PC-3 (cell line): ENCODE measurements at regions not wholly inside any gene's neighbourhood (a gene's known extent, or its start where the extent isn't known, plus 50 kb on each side); places are given as distances from the start of the nearest gene placed in this dataset.

ENCODE experiments used
- ATAC-seq: fragments of 200-7000 bp; cut with Tn5 transposase; 2 replicates; pipeline ENCODE4 v1.9.1; 2020; ENCODE audit warnings: mild to moderate bottlenecking, moderate library complexity
- BruUV-seq: library from RNA; stranded (reverse); fragments of 400-500 nt; replicated peaks from 2 replicates; lab custom pipeline; 2021; lab: Mats Ljungman, UMichigan
- CTCF ChIA-PET: fragments of 300-600 bp; sonication (Branson Sonifier 250); formaldehyde crosslinking; loops from one replicate; lab custom pipeline; 2022; ENCODE audit warnings: antibody characterized with exemption; lab: Charles Lee
- POLR2A ChIA-PET: fragments of 300-600 bp; sonication (Branson Sonifier 250); formaldehyde crosslinking; loops from one replicate; lab custom pipeline; 2022; ENCODE audit warnings: antibody characterized with exemption; ENCODE audit not compliant: unreplicated experiment; lab: Charles Lee
- DNase-seq: peaks from one replicate; pipeline ENCODE4 v3.0.0-alpha.2; 2015
- H2AFZ ChIP-seq: fragments of 300-600 bp; sonication (generic); 2 replicates; pipeline ENCODE4 v1.6.0; 2016; ENCODE audit warnings: antibody characterized with exemption, low read length
- H3F3A ChIP-seq: fragments of 300-600 bp; sonication (generic); one replicate; pipeline ENCODE4 v1.6.0; 2017; ENCODE audit warnings: antibody characterized with exemption, low read length, control low read depth, mild to moderate bottlenecking; ENCODE audit not compliant: unreplicated experiment
- H3K27ac ChIP-seq: fragments of 300-600 bp; sonication (generic); 2 replicates; pipeline ENCODE4 v1.5.1; 2016; ENCODE audit warnings: mild to moderate bottlenecking, low read length
- H3K27me3 ChIP-seq: fragments of 300-600 bp; sonication (generic); 2 replicates; pipeline ENCODE4 v1.6.1; 2016; ENCODE audit warnings: low read length, mixed read lengths
- H3K36me3 ChIP-seq: fragments of 300-600 bp; sonication (generic); 2 replicates; pipeline ENCODE4 v1.6.1; 2016; ENCODE audit warnings: low read depth, mixed run types, low read length, mixed read lengths
- H3K4me1 ChIP-seq: fragments of 300-600 bp; sonication (generic); 2 replicates; pipeline ENCODE4 v1.5.1; 2016; ENCODE audit warnings: low read length; ENCODE audit not compliant: insufficient read depth
- H3K4me2 ChIP-seq: fragments of 300-600 bp; sonication (generic); 2 replicates; pipeline ENCODE4 v1.6.0; 2016; ENCODE audit warnings: low read length
- H3K4me3 ChIP-seq: fragments of 300-600 bp; sonication (generic); 2 replicates; pipeline ENCODE4 v1.5.1; 2016; ENCODE audit warnings: mild to moderate bottlenecking, low read length, mixed read lengths
- H3K79me2 ChIP-seq: fragments of 300-600 bp; sonication (generic); 2 replicates; pipeline ENCODE4 v1.6.1; 2017; ENCODE audit warnings: low read length, mixed read lengths
- H3K9ac ChIP-seq: fragments of 300-600 bp; sonication (generic); 2 replicates; pipeline ENCODE4 v1.6.0; 2016; ENCODE audit warnings: mild to moderate bottlenecking, low read length
- H3K9me2 ChIP-seq: fragments of 300-600 bp; sonication (generic); replicated peaks from 2 replicates; pipeline ENCODE4 v1.6.1; 2016; ENCODE audit warnings: mixed run types, low read length, mixed read lengths
- H3K9me3 ChIP-seq: fragments of 300-600 bp; sonication (generic); 2 replicates; pipeline ENCODE4 v1.6.1; 2016; ENCODE audit warnings: low read length, mixed read lengths
- H4K20me1 ChIP-seq: fragments of 300-600 bp; sonication (generic); 2 replicates; pipeline ENCODE4 v1.6.1; 2016; ENCODE audit warnings: low read length, mixed read lengths
- EZH2 ChIP-seq: fragments of 300-600 bp; sonication (generic); IDR thresholded peaks from one replicate; pipeline ENCODE4 v1.6.1; 2017; ENCODE audit warnings: antibody characterized with exemption, mild to moderate bottlenecking, low read length; ENCODE audit not compliant: unreplicated experiment
- EZH2phosphoT487 ChIP-seq: fragments of 300-600 bp; sonication (generic); IDR thresholded peaks from 2 replicates; pipeline ENCODE4 v1.6.1; 2018; ENCODE audit warnings: mild to moderate bottlenecking, antibody characterized with exemption, low read length, borderline replicate concordance
- intact Hi-C: fragments of 100-400 bp; cut with micrococcal nuclease; formaldehyde crosslinking; loops from 2 replicates; pipeline ENCODE4 v1.9.0; 2023
- TF ChIP-seq, protein P1 (sequence below): fragments of 300-600 bp; sonication (generic); conservative IDR thresholded peaks from 2 replicates; pipeline ENCODE4 v1.5.1; 2017; ENCODE audit warnings: antibody characterized with exemption, low read depth, mild to moderate bottlenecking, low read length

DNA sequence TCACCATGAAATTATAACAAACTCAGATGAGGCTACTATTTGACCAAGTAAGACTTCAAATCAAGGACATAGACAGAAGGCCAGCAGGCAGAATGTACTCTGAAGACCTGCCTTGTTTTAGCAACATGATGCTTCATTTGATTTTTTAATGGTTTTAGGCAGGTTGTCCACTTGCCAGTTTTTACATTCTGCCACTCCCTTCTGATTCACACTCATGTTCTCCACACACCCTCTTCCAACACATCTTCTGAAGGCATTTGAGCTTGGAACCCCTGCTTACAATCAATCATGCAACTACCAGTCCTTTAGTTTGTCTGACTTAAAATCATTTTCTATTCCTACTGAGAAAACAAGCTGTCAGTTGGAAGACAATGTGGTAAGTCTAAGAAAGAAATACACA lies 114.9 kb upstream of the SMIM31 start:
- POLR2A ChIA-PET, result no interaction called here
- no peak overlapping the region for H3K27ac ChIP-seq
- no peak overlapping the region for H3K4me2 ChIP-seq
- no peaks in the 10 kb centered on the region for H3F3A ChIP-seq
- DNase-seq, result peak; percentile 20
- peak; percentile 38; the same call in 1 of the 2 replicates for ATAC-seq
- H4K20me1 ChIP-seq, result no peaks in the 10 kb centered on the region
- peaks cover 22% of the 10 kb centered on the region for H3K4me1 ChIP-seq
- H3K79me2 ChIP-seq, result no peaks in the 10 kb centered on the region
- H3K4me3 ChIP-seq, result no peak overlapping the region
- no peaks in the 10 kb centered on the region for H3K9me3 ChIP-seq
- CTCF ChIA-PET, result no interaction called here
- H3K9ac ChIP-seq, result no peak overlapping the region
- TF ChIP-seq EZH2 (no peak), EZH2phosphoT487 (no peak)
- TF ChIP-seq, protein P1, sequence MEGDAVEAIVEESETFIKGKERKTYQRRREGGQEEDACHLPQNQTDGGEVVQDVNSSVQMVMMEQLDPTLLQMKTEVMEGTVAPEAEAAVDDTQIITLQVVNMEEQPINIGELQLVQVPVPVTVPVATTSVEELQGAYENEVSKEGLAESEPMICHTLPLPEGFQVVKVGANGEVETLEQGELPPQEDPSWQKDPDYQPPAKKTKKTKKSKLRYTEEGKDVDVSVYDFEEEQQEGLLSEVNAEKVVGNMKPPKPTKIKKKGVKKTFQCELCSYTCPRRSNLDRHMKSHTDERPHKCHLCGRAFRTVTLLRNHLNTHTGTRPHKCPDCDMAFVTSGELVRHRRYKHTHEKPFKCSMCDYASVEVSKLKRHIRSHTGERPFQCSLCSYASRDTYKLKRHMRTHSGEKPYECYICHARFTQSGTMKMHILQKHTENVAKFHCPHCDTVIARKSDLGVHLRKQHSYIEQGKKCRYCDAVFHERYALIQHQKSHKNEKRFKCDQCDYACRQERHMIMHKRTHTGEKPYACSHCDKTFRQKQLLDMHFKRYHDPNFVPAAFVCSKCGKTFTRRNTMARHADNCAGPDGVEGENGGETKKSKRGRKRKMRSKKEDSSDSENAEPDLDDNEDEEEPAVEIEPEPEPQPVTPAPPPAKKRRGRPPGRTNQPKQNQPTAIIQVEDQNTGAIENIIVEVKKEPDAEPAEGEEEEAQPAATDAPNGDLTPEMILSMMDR, result no peak
- no peaks in the 10 kb centered on the region for H3K36me3 ChIP-seq
- no peaks in the 10 kb centered on the region for H3K9me2 ChIP-seq
- no peak overlapping the region for H2AFZ ChIP-seq
- intact Hi-C loops, result no loop called here
- no peaks in the 10 kb centered on the region for H3K27me3 ChIP-seq
- no TSS peak for BruUV-seq

DNA sequence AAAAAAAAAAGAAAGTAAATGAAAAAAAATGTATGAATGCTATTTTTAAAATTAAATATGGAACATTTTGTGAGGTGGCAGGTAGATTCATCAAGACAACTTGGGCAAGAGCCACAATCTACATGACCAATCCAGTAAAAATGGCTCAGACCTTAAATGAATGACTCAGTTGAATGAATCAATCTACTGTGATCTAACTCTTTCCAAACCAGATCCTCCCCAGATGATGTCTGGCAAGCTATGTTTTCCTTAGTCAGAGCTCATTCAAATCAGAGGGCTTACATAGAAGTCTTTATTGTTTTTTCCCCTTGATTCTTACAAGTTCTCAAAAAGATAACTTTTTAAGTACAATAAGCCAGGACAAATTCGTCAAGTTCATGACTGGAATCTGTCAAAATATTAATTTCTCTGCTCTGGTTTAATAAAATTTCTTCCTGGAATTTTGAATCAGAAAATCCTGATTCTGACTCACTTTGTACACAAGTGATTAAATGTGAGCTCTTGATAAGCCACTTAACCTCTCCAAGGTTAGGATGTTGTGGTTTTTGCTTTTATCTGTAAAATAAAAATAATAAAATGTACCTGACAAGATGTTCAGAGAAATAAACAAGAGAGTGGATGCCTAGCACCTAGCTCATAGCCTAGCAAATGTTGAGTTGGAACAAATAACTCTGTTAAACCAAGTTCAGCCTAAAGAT lies 105.6 kb upstream of the SMIM31 start:
- Histone ChIP-seq H2AFZ (peak overlapping the region; percentile 49), H3K9ac (peak overlapping the region; percentile 63), H3K4me2 (peak overlapping the region; percentile 76), H3K9me3 (no peaks in the 10 kb centered on the region), H3F3A (no peaks in the 10 kb centered on the region), H4K20me1 (no peaks in the 10 kb centered on the region), H3K4me1 (peaks cover 11% of the 10 kb centered on the region), H3K27ac (peak overlapping the region; percentile 98), H3K79me2 (no peaks in the 10 kb centered on the region), H3K36me3 (no peaks in the 10 kb centered on the region), H3K4me3 (peak overlapping the region; percentile 44; the same call in 1 of the 2 replicates), H3K27me3 (no peaks in the 10 kb centered on the region), H3K9me2 (no peaks in the 10 kb centered on the region)
- no peak for TF ChIP-seq EZH2
- TF ChIP-seq, protein P1, result no peak
- no peak for TF ChIP-seq EZH2phosphoT487
- DNase-seq, result peak; percentile 91
- POLR2A ChIA-PET, result no interaction called here
- intact Hi-C loops, result loop anchor here (1.0 to 5.0 kb wide), 7 partner anchors 44 to 303 kb away; no protein-coding TSS in a partner anchor
- CTCF ChIA-PET, result no interaction called here
- no TSS peak for BruUV-seq
- ATAC-seq, result peak; percentile 89

DNA sequence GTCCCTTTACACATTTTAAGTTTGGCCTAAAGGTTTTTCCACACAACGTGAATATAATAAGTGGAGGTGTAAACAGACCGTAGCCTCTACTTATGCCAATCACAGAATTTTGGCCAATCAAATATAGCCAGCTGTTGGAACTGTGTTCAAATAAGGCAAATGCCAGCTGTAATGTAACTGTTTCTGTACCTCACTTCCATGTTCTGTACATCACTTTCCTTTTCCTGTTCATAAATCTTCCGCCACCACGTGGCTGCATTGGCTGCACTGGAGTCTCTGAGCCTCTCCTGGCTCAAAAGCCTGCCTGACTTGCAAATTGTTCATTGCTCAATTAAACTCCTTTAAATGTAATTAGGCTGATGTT lies 105.1 kb upstream of the SMIM31 start:
- ChIA-PET POLR2A (no interaction called here), CTCF (no interaction called here)
- TF ChIP-seq EZH2 (no peak), EZH2phosphoT487 (no peak)
- TF ChIP-seq, protein P1, result peak; percentile 25; the same call in 1 of the 2 replicates
- Histone ChIP-seq H3K27me3 (no peaks in the 10 kb centered on the region), H3K36me3 (no peaks in the 10 kb centered on the region), H3F3A (no peaks in the 10 kb centered on the region), H3K9ac (peak overlapping the region; percentile 63), H3K4me2 (peak overlapping the region; percentile 76), H3K9me2 (no peaks in the 10 kb centered on the region), H3K27ac (peak overlapping the region; percentile 98), H2AFZ (peak overlapping the region; percentile 45), H4K20me1 (no peaks in the 10 kb centered on the region), H3K4me3 (peak overlapping the region; percentile 44; the same call in 1 of the 2 replicates), H3K4me1 (peaks cover 11% of the 10 kb centered on the region), H3K9me3 (no peaks in the 10 kb centered on the region), H3K79me2 (no peaks in the 10 kb centered on the region)
- ATAC-seq (peak; percentile 59), DNase-seq (no peak)
- no TSS peak for BruUV-seq
- intact Hi-C loops, result loop anchor here (1.0 to 5.0 kb wide), 8 partner anchors 43 to 337 kb away; no protein-coding TSS in a partner anchor
